ENCODE measurements at regions not wholly inside any gene's neighbourhood (a gene's known extent, or its start where the extent isn't known, plus 50 kb on each side); places are given as distances from the start of the nearest gene placed in this dataset.

GRCh38 chr5:89948977-89949376, 460.6 kb downstream of the CETN3 start:
- H3K27ac ChIP-seq: no peak overlapping the region
- TF ChIP-seq POLR2A (IDR thresholded peaks at IDR 0.05) (no peak), POLR2AphosphoS5 (IDR thresholded peaks at IDR 0.05) (no peak), EP300 (IDR thresholded peaks at IDR 0.05) (no peak), CTCF (IDR thresholded peaks at IDR 0.05) (no peak)

GRCh38 chr5:89946916-89947315, 462.6 kb downstream of the CETN3 start:
- WGBS, 2 donors (ENCODE audit: low coverage in 1 of 2): 83 to 86% methylated on average over 2 of the region's 2 CpGs
- Histone ChIP-seq H3K4me3 (no peak overlapping the region), H3K27ac (no peak overlapping the region), H3K27me3 (no peaks in the 10 kb centered on the region), H3K36me3 (no peaks in the 10 kb centered on the region), H3K9me3 (no peaks in the 10 kb centered on the region), H3K4me1 (peaks cover 0 to 8% (median 0%) of the 10 kb centered on the region in 3 donors)
- ATAC-seq: no peak
- no peak for TF ChIP-seq CTCF (IDR thresholded peaks at IDR 0.05)
- no peak for TF ChIP-seq POLR2A (IDR thresholded peaks at IDR 0.05)
- TF ChIP-seq POLR2AphosphoS5 (IDR thresholded peaks at IDR 0.05): no peak
- no peak for TF ChIP-seq EP300 (IDR thresholded peaks at IDR 0.05)

More at GRCh38 chr5:89948977-89949376, 460.6 kb downstream of the CETN3 start:
- Histone ChIP-seq H3K4me1 (peaks cover 0 to 8% (median 0%) of the 10 kb centered on the region in 3 donors), H3K27me3 (no peaks in the 10 kb centered on the region), H3K36me3 (no peaks in the 10 kb centered on the region), H3K9me3 (no peaks in the 10 kb centered on the region), H3K4me3 (no peak overlapping the region)
- ATAC-seq: no peak
- 83 to 94% methylated on average over 1 of the region's 1 CpG for WGBS, 2 donors (ENCODE audit: low coverage in 1 of 2)

GRCh38 chr5:89946508-89946907, 463.0 kb downstream of the CETN3 start:
- no peaks in the 10 kb centered on the region for H3K27me3 ChIP-seq
- no peak overlapping the region for H3K4me3 ChIP-seq
- no peaks in the 10 kb centered on the region for H3K36me3 ChIP-seq
- no peak overlapping the region for H3K27ac ChIP-seq
- no peak for ATAC-seq
- H3K4me1 ChIP-seq: peaks cover 0 to 8% (median 0%) of the 10 kb centered on the region in 3 donors
- no peaks in the 10 kb centered on the region for H3K9me3 ChIP-seq
- no peak for TF ChIP-seq EP300 (IDR thresholded peaks at IDR 0.05)
- TF ChIP-seq POLR2A (IDR thresholded peaks at IDR 0.05): no peak
- TF ChIP-seq CTCF (IDR thresholded peaks at IDR 0.05): no peak
- TF ChIP-seq POLR2AphosphoS5 (IDR thresholded peaks at IDR 0.05): no peak
- 19 to 33% methylated on average over 4 of the region's 4 CpGs for WGBS, 2 donors (ENCODE audit: low coverage in 1 of 2)

- Histone ChIP-seq H3K36me3 (no peaks in the 10 kb centered on the region), H3K27me3 (no peaks in the 10 kb centered on the region), H3K4me1 (peaks cover 0 to 8% (median 0%) of the 10 kb centered on the region in 3 donors), H3K9me3 (no peaks in the 10 kb centered on the region), H3K27ac (no peak overlapping the region), H3K4me3 (no peak overlapping the region)
- 88 to 100% methylated on average over 1 of the region's 1 CpG for WGBS, 2 donors (ENCODE audit: low coverage in 1 of 2)
- TF ChIP-seq POLR2AphosphoS5 (IDR thresholded peaks at IDR 0.05) (no peak), CTCF (IDR thresholded peaks at IDR 0.05) (no peak), EP300 (IDR thresholded peaks at IDR 0.05) (no peak), POLR2A (IDR thresholded peaks at IDR 0.05) (no peak)
- no peak for ATAC-seq
These were observed 467.4 kb downstream of the CETN3 start for GRCh38 chr5:89942171-89942570.

DNA sequence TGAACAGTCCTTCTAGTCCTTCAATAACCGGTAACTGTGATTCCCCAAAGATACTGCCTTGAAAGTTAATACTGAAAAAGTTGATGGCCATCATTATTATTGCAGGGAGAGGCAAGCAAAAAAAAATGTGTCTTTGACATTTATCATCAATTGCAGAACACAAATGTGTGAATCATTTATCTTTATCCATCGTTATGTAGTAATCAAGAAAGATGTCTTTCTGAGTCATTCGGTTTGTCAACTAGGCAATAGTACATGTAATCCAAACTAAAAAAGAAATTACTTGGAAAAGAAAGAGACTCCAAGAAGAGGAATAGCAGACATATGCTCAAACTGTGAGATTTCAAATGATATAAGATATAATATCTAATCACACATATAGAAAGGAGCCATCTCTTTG, 473.0 kb downstream of the CETN3 start:
- 93% methylated on average over 3 of the region's 3 CpGs for WGBS, 2 donors (ENCODE audit: low coverage in 1 of 2)
- no peak overlapping the region for H3K27ac ChIP-seq
- no peak for ATAC-seq
- H3K36me3 ChIP-seq: no peaks in the 10 kb centered on the region
- no peak overlapping the region for H3K4me3 ChIP-seq
- no peaks in the 10 kb centered on the region for H3K4me1 ChIP-seq
- no peak for TF ChIP-seq POLR2A (IDR thresholded peaks at IDR 0.05)
- no peak for TF ChIP-seq CTCF (IDR thresholded peaks at IDR 0.05)
- TF ChIP-seq EP300 (IDR thresholded peaks at IDR 0.05): no peak
- TF ChIP-seq POLR2AphosphoS5 (IDR thresholded peaks at IDR 0.05): no peak
- no peaks in the 10 kb centered on the region for H3K9me3 ChIP-seq
- no peaks in the 10 kb centered on the region for H3K27me3 ChIP-seq
